ENCODE measurements at regions not wholly inside any gene's neighbourhood (a gene's known extent, or its start where the extent isn't known, plus 50 kb on each side); places are given as distances from the start of the nearest gene placed in this dataset.

- TF ChIP-seq, protein P1, sequence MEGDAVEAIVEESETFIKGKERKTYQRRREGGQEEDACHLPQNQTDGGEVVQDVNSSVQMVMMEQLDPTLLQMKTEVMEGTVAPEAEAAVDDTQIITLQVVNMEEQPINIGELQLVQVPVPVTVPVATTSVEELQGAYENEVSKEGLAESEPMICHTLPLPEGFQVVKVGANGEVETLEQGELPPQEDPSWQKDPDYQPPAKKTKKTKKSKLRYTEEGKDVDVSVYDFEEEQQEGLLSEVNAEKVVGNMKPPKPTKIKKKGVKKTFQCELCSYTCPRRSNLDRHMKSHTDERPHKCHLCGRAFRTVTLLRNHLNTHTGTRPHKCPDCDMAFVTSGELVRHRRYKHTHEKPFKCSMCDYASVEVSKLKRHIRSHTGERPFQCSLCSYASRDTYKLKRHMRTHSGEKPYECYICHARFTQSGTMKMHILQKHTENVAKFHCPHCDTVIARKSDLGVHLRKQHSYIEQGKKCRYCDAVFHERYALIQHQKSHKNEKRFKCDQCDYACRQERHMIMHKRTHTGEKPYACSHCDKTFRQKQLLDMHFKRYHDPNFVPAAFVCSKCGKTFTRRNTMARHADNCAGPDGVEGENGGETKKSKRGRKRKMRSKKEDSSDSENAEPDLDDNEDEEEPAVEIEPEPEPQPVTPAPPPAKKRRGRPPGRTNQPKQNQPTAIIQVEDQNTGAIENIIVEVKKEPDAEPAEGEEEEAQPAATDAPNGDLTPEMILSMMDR (IDR thresholded peaks at IDR 0.05; ENCODE audit: insufficient read depth, missing control alignments): no peak
- FAIRE-seq (no peak), DNase-seq (ENCODE audit: insufficient read length, low spot score) (no peak)
These were observed 116.1 kb upstream of the ZNF366 start for GRCh38 chr5:72623323-72623722.

DNA sequence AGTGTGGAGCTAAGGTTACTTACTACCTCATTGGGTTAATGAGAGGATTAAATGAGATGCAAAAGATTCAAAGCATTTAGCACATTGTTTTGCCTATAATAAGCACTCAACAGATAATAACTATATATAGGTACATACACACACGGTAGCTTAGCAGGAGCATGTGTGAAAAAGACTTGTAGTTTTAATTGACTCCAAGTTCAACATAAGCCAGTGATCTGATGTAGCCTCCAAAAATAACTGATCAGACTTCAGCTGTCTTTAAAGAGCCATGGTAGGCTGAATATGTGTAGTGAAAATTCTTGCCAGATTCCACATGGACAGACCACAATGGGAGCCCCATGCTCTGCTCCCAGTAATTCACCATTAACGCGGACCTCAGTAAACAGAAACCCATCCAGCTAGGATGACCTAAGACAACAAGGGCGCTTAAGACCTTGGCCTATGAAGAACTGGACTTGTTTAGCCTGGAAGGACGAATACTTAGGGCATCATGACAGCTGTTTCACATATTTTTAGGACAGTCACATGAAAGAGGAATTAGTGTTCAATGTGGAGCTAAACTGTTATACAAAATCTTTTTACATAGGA is 115.1 kb upstream of the ZNF366 start:
- no peak for FAIRE-seq
- TF ChIP-seq, protein P1 (IDR thresholded peaks at IDR 0.05; ENCODE audit: insufficient read depth, missing control alignments): no peak
- DNase-seq (ENCODE audit: insufficient read length, low spot score): no peak

DNA sequence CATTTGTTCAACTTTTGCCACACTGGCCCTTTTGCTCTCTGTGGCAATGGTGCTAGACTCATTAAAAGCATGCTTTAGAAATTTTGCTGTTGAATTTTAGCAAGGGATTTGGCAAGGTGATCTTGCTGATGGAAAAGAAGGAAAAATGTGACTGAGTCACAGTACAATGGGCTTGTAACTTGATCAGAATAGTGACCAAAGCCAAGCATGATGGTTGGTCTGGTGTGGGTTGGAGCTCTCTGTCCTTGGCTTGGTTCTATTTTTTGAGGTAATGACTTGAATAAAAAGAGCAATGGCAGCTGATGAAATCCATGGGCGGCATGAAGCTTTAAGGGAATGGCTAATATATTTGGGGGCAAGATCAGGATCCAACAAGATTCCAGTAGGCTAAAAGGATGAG is 114.4 kb upstream of the ZNF366 start:
- FAIRE-seq: no peak
- DNase-seq (ENCODE audit: insufficient read length, low spot score): no peak
- TF ChIP-seq, protein P1 (IDR thresholded peaks at IDR 0.05; ENCODE audit: insufficient read depth, missing control alignments): no peak

- DNase-seq (ENCODE audit: insufficient read length, low spot score) (no peak), FAIRE-seq (no peak)
- TF ChIP-seq, protein P1 (IDR thresholded peaks at IDR 0.05; ENCODE audit: insufficient read depth, missing control alignments): no peak
These were observed 112.5 kb upstream of the ZNF366 start for GRCh38 chr5:72619677-72620076.

DNA sequence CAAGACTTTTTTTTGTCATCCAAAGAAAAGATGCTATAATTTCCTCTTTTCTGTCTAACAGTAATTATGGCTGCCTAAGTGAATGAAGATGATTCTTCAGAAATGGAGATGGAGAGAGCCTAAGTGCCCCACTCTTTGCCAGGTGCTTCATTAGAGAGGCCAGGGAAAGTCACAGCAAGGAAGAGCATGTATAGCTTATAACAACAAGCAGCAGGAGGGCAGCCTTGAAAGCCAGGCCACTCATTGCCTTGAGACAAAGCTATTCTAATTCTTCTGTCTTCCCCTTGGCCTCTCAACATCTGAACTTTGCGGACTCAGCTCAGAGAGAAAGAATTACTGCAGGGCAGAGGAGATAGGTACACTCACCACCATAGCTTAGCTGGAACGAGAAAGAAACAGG is 112.0 kb upstream of the ZNF366 start:
- FAIRE-seq (no peak), DNase-seq (ENCODE audit: insufficient read length, low spot score) (no peak)
- TF ChIP-seq, protein P1 (IDR thresholded peaks at IDR 0.05; ENCODE audit: insufficient read depth, missing control alignments): no peak

- FAIRE-seq (no peak), DNase-seq (ENCODE audit: insufficient read length, low spot score) (no peak)
- TF ChIP-seq, protein P1 (IDR thresholded peaks at IDR 0.05; ENCODE audit: insufficient read depth, missing control alignments): no peak
These were observed 111.5 kb upstream of the ZNF366 start for GRCh38 chr5:72618708-72619107.

DNA sequence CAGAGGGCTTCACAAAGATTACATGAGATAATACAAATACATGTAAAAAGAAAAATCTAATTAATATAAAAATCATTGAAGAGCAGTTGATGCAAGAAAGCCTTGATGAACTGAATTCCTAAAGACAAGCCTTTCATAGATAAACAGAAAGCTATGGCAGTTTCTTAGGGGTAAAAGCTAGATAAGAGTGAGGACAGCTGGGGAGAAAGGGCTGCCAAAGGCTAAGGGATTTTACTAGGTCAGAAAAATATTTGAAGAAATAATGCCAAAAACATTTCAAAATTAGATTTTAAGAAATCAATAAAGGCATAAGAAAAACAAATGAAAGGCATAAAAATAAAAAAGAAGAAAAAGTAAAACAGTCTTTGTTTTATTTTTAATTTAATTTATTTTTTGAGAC is 107.9 kb upstream of the ZNF366 start:
- FAIRE-seq (no peak), DNase-seq (ENCODE audit: insufficient read length, low spot score) (no peak)

More for the DNA sequence above, 107.9 kb upstream of the ZNF366 start:
- TF ChIP-seq, protein P1 (IDR thresholded peaks at IDR 0.05; ENCODE audit: insufficient read depth, missing control alignments): no peak
